Lung (tissue), 11 donors: ENCODE measurements at regions not wholly inside any gene's neighbourhood (a gene's known extent, or its start where the extent isn't known, plus 50 kb on each side); places are given as distances from the start of the nearest gene placed in this dataset.

Source experiments
- ATAC-seq: fragments of 200-7000 bp; cut with Tn5 transposase; one replicate; pipeline ENCODE4 v1.9.1; 2020; ENCODE audit warnings: moderate number of reproducible peaks; ENCODE audit not compliant: insufficient read depth, low FRiP score
- DNase-seq, 3 donors: peaks; one replicate each; pipeline ENCODE4 v3.0.0-alpha.2; 2013 to 2017
- H3K27ac ChIP-seq, 2 donors: one replicate each; pipeline ENCODE4 v1.5.1; 2013; ENCODE audit warnings: mild to moderate bottlenecking in 2 of 2, moderate library complexity in 2 of 2, control low read depth in 1 of 2, inconsistent platforms in 1 of 2, low read depth in 1 of 2, low read length in 1 of 2
- H3K27me3 ChIP-seq, 3 donors: one replicate each; pipeline ENCODE4 v1.5.1; 2013; ENCODE audit warnings: low read length in 2 of 3; ENCODE audit not compliant: control insufficient read depth in 3 of 3, insufficient read depth in 3 of 3
- H3K36me3 ChIP-seq, 4 donors: one replicate each; pipeline ENCODE4 v1.5.1; 2013; ENCODE audit warnings: low read length in 4 of 4, mild to moderate bottlenecking in 1 of 4, moderate library complexity in 1 of 4; ENCODE audit not compliant: control insufficient read depth in 4 of 4, insufficient read depth in 4 of 4
- H3K4me1 ChIP-seq, 5 donors: one replicate each; pipeline ENCODE4 v1.5.1; 2013; ENCODE audit warnings: low read length in 5 of 5, mild to moderate bottlenecking in 2 of 5, moderate library complexity in 1 of 5; ENCODE audit not compliant: control insufficient read depth in 5 of 5, insufficient read depth in 5 of 5
- H3K4me3 ChIP-seq: one replicate; pipeline ENCODE4 v1.5.1; 2013; ENCODE audit warnings: mild to moderate bottlenecking, control low read depth, moderate library complexity
- H3K9ac ChIP-seq, 2 donors: one replicate each; pipeline ENCODE4 v1.5.1; 2013; ENCODE audit warnings: low read length in 2 of 2, control low read depth in 1 of 2; ENCODE audit not compliant: insufficient read depth in 1 of 2
- H3K9me3 ChIP-seq, 4 donors: one replicate each; pipeline ENCODE4 v1.5.1; 2013; ENCODE audit warnings: low read length in 3 of 4, mild to moderate bottlenecking in 1 of 4, moderate library complexity in 1 of 4; ENCODE audit not compliant: control insufficient read depth in 4 of 4, insufficient read depth in 3 of 4
- WGBS, 2 donors: extraction: QIAGEN DNeasy Blood & Tissue Kit; methylation state at CpG; one replicate each; pipeline ENCODE4 v1.1.7; 2013; 5-methylcytosine and 5-hydroxymethylcytosine counted together
- TF ChIP-seq, protein P1 (sequence below): IDR thresholded peaks from 2 replicates; pipeline ENCODE4 v1.5.1; 2012; ENCODE audit warnings: mild to moderate bottlenecking; ENCODE audit errors: control extremely low read depth, extremely low read depth
- donor health status: control.
- donor health status: control.
- donor health status: Bipolar disorder and iron deficiency.
- donor health status: healthy.
- donor health status: DM: yes; HTN: yes; CAD: no.

DNA sequence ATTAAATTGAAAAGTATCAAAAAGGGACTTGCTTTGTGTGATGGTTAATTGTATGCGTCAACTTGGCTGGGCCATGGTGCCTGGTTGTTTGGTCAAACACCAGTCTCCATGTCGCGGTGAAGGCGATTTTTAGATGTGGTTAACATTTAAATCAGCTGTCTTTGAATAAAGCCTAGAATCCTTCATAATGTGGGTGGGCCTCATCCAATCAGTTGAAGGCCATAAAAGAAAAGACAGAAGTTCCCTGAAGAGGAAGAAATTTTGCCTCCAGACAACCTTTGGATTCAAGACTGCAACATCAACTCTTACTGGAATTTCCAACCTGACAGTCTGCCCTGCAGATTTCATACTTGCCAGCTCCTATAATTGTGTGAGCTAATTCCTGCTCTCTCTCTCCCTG lies 160.5 kb downstream of the SH3BP4 start:
- ATAC-seq (no peak), DNase-seq (no peak)
- H3K4me3 ChIP-seq = no peak overlapping the region
- H3K27ac ChIP-seq = no peak overlapping the region
- no peaks in the 10 kb centered on the region for H3K4me1 ChIP-seq
- H3K36me3 ChIP-seq = no peaks in the 10 kb centered on the region
- WGBS, 2 donors = 77 to 93% methylated on average over 4 of the region's 4 CpGs
- TF ChIP-seq, protein P1, sequence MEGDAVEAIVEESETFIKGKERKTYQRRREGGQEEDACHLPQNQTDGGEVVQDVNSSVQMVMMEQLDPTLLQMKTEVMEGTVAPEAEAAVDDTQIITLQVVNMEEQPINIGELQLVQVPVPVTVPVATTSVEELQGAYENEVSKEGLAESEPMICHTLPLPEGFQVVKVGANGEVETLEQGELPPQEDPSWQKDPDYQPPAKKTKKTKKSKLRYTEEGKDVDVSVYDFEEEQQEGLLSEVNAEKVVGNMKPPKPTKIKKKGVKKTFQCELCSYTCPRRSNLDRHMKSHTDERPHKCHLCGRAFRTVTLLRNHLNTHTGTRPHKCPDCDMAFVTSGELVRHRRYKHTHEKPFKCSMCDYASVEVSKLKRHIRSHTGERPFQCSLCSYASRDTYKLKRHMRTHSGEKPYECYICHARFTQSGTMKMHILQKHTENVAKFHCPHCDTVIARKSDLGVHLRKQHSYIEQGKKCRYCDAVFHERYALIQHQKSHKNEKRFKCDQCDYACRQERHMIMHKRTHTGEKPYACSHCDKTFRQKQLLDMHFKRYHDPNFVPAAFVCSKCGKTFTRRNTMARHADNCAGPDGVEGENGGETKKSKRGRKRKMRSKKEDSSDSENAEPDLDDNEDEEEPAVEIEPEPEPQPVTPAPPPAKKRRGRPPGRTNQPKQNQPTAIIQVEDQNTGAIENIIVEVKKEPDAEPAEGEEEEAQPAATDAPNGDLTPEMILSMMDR = no peak
- no peaks in the 10 kb centered on the region for H3K9me3 ChIP-seq
- no peak overlapping the region for H3K9ac ChIP-seq
- no peaks in the 10 kb centered on the region for H3K27me3 ChIP-seq

DNA sequence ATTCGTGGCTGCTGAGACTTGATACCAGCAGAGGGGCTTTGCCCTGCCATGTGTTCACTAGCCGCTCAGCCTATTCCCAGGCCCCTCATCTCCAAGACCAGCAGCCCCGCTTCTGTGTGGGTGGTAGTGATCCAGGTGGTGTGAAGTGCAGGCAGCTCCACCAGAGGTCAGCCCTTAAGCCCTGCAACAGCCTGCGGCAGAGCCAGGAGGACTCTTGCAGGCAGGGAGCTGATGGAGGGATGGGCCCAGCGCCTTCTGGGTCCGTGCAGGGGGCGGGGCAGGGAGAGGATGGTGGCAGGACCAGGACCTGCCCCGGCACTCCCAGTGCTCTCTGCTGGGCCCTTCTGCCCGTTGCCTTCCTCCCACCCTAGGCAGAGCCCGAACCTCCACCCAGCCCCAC lies 162.0 kb downstream of the SH3BP4 start:
- H3K9me3 ChIP-seq = no peaks in the 10 kb centered on the region
- no peaks in the 10 kb centered on the region for H3K27me3 ChIP-seq
- no peak overlapping the region for H3K9ac ChIP-seq
- ATAC-seq (no peak), DNase-seq (no peak)
- no peaks in the 10 kb centered on the region for H3K4me1 ChIP-seq
- H3K4me3 ChIP-seq = no peak overlapping the region
- H3K27ac ChIP-seq = no peak overlapping the region
- TF ChIP-seq, protein P1 = no peak
- 67 to 68% methylated on average over 10 of the region's 10 CpGs for WGBS, 2 donors
- H3K36me3 ChIP-seq = no peaks in the 10 kb centered on the region

DNA sequence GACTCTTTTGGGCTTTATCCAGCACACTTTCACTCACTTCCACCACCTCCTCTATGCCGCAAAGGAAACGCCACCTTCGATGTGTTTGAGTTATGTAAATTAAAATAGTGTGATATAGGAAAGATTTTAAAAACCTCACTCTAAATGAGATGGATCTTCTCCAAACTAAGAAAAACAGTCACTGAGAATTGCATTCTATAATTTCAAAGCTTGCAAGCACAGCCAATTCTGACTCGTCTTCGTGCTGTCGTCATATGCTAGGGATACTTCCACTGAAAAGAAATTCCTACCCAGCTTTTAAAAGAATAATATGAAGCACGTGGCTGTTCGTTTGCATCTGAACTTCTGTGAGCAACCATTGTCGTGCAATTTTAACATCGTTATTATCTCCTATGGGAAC lies 162.5 kb downstream of the SH3BP4 start:
- ATAC-seq = no peak
- H3K9me3 ChIP-seq = no peaks in the 10 kb centered on the region
- H3K9ac ChIP-seq = no peak overlapping the region
- TF ChIP-seq, protein P1 = no peak
- no peaks in the 10 kb centered on the region for H3K27me3 ChIP-seq
- no peak overlapping the region for H3K4me3 ChIP-seq
- H3K4me1 ChIP-seq = no peaks in the 10 kb centered on the region
- no peaks in the 10 kb centered on the region for H3K36me3 ChIP-seq
- DNase-seq = no peak
- WGBS, 2 donors = 91 to 93% methylated on average over 10 of the region's 10 CpGs
- H3K27ac ChIP-seq = no peak overlapping the region

DNA sequence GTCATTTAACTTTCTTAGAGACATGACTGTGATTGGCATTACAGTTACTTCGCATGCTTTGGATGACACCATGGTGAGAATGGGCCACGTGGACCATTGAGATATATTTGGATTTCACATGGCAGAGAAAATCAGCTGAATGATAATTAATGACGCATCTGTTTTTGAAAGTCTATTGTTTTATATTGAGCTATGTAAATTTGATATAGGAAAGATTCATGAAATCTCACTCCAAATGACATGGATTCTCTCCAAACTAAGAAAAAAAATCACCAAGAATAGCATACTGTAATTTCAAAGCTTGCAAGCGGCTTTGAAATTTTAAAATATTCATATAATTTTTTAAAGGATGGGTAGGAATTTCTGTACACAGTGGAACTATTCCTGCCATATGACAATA lies 163.7 kb downstream of the SH3BP4 start:
- no peaks in the 10 kb centered on the region for H3K36me3 ChIP-seq
- TF ChIP-seq, protein P1 = no peak
- H3K27me3 ChIP-seq = no peaks in the 10 kb centered on the region
- H3K27ac ChIP-seq = no peak overlapping the region
- no peaks in the 10 kb centered on the region for H3K4me1 ChIP-seq
- no peaks in the 10 kb centered on the region for H3K9me3 ChIP-seq
- no peak for DNase-seq
- H3K4me3 ChIP-seq = no peak overlapping the region
- no peak for ATAC-seq
- 93 to 94% methylated on average over 4 of the region's 4 CpGs for WGBS, 2 donors
- H3K9ac ChIP-seq = no peak overlapping the region
